ENCODE measurements at regions not wholly inside any gene's neighbourhood (a gene's known extent, or its start where the extent isn't known, plus 50 kb on each side); places are given as distances from the start of the nearest gene placed in this dataset.

DNA sequence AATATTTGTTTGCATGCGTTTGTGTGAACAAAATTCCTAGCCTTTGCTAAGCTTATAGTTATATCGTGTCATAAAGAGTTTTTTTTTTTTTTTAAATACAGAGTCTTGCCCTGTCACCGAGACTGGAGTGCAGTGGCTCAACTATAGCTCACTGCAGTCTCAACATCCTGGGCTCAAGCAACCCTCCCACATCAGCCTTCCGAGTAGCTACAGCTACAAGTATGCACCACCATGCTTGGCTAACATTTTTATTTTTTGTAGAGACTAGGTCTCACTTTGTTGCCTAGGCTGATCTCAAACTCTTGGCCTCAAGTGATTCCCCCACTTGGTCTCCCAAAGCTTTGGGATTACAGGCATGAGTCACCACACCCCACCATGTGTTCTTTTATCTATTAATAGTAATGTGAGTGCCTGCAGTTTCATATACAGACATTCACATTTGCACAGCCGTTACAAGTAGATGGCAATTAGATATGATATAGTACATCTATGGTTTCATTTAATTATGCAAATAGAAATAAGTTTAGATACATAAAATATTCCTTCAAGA lies 848.6 kb downstream of the PDCD6IP start:
- TF ChIP-seq, protein P1, sequence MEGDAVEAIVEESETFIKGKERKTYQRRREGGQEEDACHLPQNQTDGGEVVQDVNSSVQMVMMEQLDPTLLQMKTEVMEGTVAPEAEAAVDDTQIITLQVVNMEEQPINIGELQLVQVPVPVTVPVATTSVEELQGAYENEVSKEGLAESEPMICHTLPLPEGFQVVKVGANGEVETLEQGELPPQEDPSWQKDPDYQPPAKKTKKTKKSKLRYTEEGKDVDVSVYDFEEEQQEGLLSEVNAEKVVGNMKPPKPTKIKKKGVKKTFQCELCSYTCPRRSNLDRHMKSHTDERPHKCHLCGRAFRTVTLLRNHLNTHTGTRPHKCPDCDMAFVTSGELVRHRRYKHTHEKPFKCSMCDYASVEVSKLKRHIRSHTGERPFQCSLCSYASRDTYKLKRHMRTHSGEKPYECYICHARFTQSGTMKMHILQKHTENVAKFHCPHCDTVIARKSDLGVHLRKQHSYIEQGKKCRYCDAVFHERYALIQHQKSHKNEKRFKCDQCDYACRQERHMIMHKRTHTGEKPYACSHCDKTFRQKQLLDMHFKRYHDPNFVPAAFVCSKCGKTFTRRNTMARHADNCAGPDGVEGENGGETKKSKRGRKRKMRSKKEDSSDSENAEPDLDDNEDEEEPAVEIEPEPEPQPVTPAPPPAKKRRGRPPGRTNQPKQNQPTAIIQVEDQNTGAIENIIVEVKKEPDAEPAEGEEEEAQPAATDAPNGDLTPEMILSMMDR (IDR thresholded peaks at IDR 0.05) = no peak
- TF ChIP-seq, protein P2, sequence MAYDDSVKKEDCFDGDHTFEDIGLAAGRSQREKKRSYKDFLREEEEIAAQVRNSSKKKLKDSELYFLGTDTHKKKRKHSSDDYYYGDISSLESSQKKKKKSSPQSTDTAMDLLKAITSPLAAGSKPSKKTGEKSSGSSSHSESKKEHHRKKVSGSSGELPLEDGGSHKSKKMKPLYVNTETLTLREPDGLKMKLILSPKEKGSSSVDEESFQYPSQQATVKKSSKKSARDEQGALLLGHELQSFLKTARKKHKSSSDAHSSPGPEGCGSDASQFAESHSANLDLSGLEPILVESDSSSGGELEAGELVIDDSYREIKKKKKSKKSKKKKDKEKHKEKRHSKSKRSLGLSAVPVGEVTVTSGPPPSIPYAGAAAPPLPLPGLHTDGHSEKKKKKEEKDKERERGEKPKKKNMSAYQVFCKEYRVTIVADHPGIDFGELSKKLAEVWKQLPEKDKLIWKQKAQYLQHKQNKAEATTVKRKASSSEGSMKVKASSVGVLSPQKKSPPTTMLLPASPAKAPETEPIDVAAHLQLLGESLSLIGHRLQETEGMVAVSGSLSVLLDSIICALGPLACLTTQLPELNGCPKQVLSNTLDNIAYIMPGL (CRISPR knock-in tag; IDR thresholded peaks at IDR 0.05) = no peak
- TF ChIP-seq, protein P3, sequence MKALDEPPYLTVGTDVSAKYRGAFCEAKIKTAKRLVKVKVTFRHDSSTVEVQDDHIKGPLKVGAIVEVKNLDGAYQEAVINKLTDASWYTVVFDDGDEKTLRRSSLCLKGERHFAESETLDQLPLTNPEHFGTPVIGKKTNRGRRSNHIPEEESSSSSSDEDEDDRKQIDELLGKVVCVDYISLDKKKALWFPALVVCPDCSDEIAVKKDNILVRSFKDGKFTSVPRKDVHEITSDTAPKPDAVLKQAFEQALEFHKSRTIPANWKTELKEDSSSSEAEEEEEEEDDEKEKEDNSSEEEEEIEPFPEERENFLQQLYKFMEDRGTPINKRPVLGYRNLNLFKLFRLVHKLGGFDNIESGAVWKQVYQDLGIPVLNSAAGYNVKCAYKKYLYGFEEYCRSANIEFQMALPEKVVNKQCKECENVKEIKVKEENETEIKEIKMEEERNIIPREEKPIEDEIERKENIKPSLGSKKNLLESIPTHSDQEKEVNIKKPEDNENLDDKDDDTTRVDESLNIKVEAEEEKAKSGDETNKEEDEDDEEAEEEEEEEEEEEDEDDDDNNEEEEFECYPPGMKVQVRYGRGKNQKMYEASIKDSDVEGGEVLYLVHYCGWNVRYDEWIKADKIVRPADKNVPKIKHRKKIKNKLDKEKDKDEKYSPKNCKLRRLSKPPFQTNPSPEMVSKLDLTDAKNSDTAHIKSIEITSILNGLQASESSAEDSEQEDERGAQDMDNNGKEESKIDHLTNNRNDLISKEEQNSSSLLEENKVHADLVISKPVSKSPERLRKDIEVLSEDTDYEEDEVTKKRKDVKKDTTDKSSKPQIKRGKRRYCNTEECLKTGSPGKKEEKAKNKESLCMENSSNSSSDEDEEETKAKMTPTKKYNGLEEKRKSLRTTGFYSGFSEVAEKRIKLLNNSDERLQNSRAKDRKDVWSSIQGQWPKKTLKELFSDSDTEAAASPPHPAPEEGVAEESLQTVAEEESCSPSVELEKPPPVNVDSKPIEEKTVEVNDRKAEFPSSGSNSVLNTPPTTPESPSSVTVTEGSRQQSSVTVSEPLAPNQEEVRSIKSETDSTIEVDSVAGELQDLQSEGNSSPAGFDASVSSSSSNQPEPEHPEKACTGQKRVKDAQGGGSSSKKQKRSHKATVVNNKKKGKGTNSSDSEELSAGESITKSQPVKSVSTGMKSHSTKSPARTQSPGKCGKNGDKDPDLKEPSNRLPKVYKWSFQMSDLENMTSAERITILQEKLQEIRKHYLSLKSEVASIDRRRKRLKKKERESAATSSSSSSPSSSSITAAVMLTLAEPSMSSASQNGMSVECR (CRISPR knock-in tag; IDR thresholded peaks at IDR 0.05; ENCODE audit: borderline replicate concordance) = no peak
- TF ChIP-seq, protein P4, sequence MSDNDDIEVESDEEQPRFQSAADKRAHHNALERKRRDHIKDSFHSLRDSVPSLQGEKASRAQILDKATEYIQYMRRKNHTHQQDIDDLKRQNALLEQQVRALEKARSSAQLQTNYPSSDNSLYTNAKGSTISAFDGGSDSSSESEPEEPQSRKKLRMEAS (CRISPR knock-in tag; IDR thresholded peaks at IDR 0.05) = no peak
- no peak for TF ChIP-seq SP1 (CRISPR knock-in tag; conservative IDR thresholded peaks at IDR 0.05)
- TF ChIP-seq, protein P5, sequence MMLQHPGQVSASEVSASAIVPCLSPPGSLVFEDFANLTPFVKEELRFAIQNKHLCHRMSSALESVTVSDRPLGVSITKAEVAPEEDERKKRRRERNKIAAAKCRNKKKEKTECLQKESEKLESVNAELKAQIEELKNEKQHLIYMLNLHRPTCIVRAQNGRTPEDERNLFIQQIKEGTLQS (CRISPR knock-in tag; conservative IDR thresholded peaks at IDR 0.05) = no peak
- TF ChIP-seq RORB (CRISPR knock-in tag; IDR thresholded peaks at IDR 0.05) = no peak

Data from WTC11 (cell line).